Gastrocnemius medialis (tissue), 4 donors: ENCODE measurements at regions not wholly inside any gene's neighbourhood (a gene's known extent, or its start where the extent isn't known, plus 50 kb on each side); places are given as distances from the start of the nearest gene placed in this dataset.

Experiments
- ATAC-seq, 2 donors: fragments of 150-250 bp; one replicate each; pipeline ENCODE4 v1.9.1; 2016
- DNase-seq, 2 donors: peaks; one replicate each; pipeline ENCODE4 v3.0.0-alpha.2; 2019
- H3K27ac ChIP-seq, 4 donors: fragments of 200-600 bp; sonication (generic); 1 replicate in 1 of 4; 2 replicates in 3 of 4; pipeline ENCODE4 v1.5.1; 2016 to 2018; ENCODE audit warnings: mild to moderate bottlenecking in 2 of 4, moderate library complexity in 1 of 4
- H3K27me3 ChIP-seq, 3 donors: fragments of 200-600 bp; sonication (generic) in 2 of 3; 1 replicate in 1 of 3; 2 replicates in 2 of 3; pipeline versions ENCODE4 v1.5.1 to v1.6.0; 2016 to 2019; ENCODE audit warnings: mild to moderate bottlenecking in 1 of 3, moderate library complexity in 1 of 3
- H3K36me3 ChIP-seq, 2 donors: fragments of 200-600 bp; sonication (generic) in 1 of 2; one replicate each; pipeline ENCODE4 v1.5.1; 2017 to 2018
- H3K4me1 ChIP-seq, 2 donors: fragments of 200-600 bp; sonication (generic) in 1 of 2; one replicate each; pipeline ENCODE4 v1.5.1; 2016 to 2017; ENCODE audit warnings: mild to moderate bottlenecking in 2 of 2
- H3K4me3 ChIP-seq, 4 donors: fragments of 200-600 bp; sonication (generic) in 3 of 4; 1 replicate in 1 of 4; 2 replicates in 3 of 4; pipeline ENCODE4 v1.5.1; 2016 to 2019; ENCODE audit warnings: mild to moderate bottlenecking in 2 of 4
- H3K9me3 ChIP-seq, 3 donors: fragments of 200-600 bp; sonication (generic) in 2 of 3; 1 replicate in 1 of 3; 2 replicates in 2 of 3; pipeline ENCODE4 v1.5.1; 2016 to 2019
- CTCF ChIP-seq, 5 experiments: fragments of 450-650 bp in 3 of 5; fragments of 200-600 bp in 2 of 5; sonication (generic) in 2 of 5; IDR thresholded peaks in 4 of 5; conservative IDR thresholded peaks in 1 of 5; 1 replicate in 4 of 5; 2 replicates in 1 of 5; pipeline ENCODE4 v1.5.1; 2016 to 2019; ENCODE audit warnings: antibody characterized with exemption in 5 of 5, mild to moderate bottlenecking in 3 of 5, moderate library complexity in 3 of 5
- POLR2A ChIP-seq, 2 donors: fragments of 450-650 bp; IDR thresholded peaks; one replicate each; pipeline ENCODE4 v1.6.1; 2017; ENCODE audit warnings: antibody characterized with exemption in 2 of 2, mild to moderate bottlenecking in 2 of 2, moderate library complexity in 2 of 2
- in situ Hi-C, 4 donors: fragments of 200-750 bp; cut with MboI; loops; one replicate each; pipeline versions ENCODE4 v1.15.0 to v1.8.0; 2017; ENCODE audit warnings: low sequenced_read_pairs in 4 of 4
- intact Hi-C: fragments of 100-400 bp; cut with DNase I; formaldehyde crosslinking; loops from one replicate; pipeline ENCODE4 v1.15.1; 2023; ENCODE audit warnings: low total_unique reads

DNA sequence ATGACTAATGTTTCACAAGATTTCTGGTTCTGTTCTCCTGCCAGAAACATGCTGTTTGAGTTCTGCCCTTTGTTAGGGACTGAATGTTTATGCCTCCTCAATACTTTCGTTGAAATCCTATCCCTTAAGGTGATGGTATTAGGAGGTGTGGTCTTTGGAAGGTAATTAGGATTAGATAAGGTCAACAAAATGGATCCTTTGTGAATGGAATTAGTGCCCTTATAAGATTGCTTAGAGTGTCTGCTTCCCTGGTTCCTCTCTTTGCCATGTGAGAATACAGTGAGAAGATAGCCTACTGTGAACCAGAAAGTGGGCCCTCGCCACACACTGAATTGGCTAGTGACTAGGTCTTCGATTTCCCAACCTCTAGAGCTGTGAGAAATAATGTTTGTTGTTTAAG is 621.4 kb upstream of the ALCAM start:
- in situ Hi-C loops = loop anchor here in 1 of 4 donors (25.0 kb wide), 1 partner anchor 108 kb away; no protein-coding TSS in a partner anchor
- Histone ChIP-seq H3K4me1 (no peaks in the 10 kb centered on the region), H3K27ac (no peak overlapping the region), H3K9me3 (no peaks in the 10 kb centered on the region), H3K27me3 (no peaks in the 10 kb centered on the region), H3K4me3 (no peak overlapping the region), H3K36me3 (no peaks in the 10 kb centered on the region)
- TF ChIP-seq CTCF (IDR thresholded peaks at IDR 0.05 in 4 of 5, conservative IDR thresholded peaks at IDR 0.05 in 1 of 5) = no peak
- TF ChIP-seq POLR2A (IDR thresholded peaks at IDR 0.05) = no peak
- ATAC-seq (no peak), DNase-seq (no peak)
- intact Hi-C loops = no loop called here

GRCh38 chr3:104746056-104746455 is 620.7 kb upstream of the ALCAM start:
- Histone ChIP-seq H3K27ac (no peak overlapping the region), H3K27me3 (no peaks in the 10 kb centered on the region)
- TF ChIP-seq CTCF (IDR thresholded peaks at IDR 0.05 in 4 of 5, conservative IDR thresholded peaks at IDR 0.05 in 1 of 5) = no peak
- TF ChIP-seq POLR2A (IDR thresholded peaks at IDR 0.05) = no peak

DNA sequence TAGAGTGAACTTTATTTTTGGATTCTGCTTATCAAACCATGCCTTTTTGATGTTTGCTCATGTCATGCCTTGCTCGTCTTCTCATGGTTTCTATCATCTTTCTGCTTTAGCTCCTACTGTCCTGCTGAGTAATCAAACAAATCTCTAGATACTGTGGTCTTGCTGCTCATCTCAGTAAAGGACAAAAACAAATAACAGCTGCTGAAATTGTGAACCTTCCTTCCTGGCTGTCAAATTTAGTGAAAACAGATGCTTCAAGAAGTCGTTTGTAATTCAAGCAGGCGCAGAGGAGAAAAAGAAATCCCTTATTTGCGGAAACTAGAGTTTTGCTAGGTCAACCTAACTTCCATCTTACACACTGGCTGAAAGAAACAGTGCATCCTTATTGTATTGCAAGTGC is 616.1 kb upstream of the ALCAM start:
- no peaks in the 10 kb centered on the region for H3K4me1 ChIP-seq
- no peaks in the 10 kb centered on the region for H3K9me3 ChIP-seq
- TF ChIP-seq CTCF (IDR thresholded peaks at IDR 0.05 in 4 of 5, conservative IDR thresholded peaks at IDR 0.05 in 1 of 5) (no peak), POLR2A (IDR thresholded peaks at IDR 0.05) (no peak)
- H3K4me3 ChIP-seq = no peak overlapping the region
- in situ Hi-C loops = no loop called here
- DNase-seq = no peak
- no peaks in the 10 kb centered on the region for H3K36me3 ChIP-seq
- no peaks in the 10 kb centered on the region for H3K27me3 ChIP-seq
- intact Hi-C loops = no loop called here
- H3K27ac ChIP-seq = no peak overlapping the region
- no peak for ATAC-seq

More at GRCh38 chr3:104746056-104746455, 620.7 kb upstream of the ALCAM start:
- Histone ChIP-seq H3K4me1 (no peaks in the 10 kb centered on the region), H3K36me3 (no peaks in the 10 kb centered on the region), H3K9me3 (no peaks in the 10 kb centered on the region), H3K4me3 (no peak overlapping the region)
- no peak for ATAC-seq
- no peak for DNase-seq
- in situ Hi-C loops (loop anchor here in 1 of 4 donors (25.0 kb wide), 1 partner anchor 109 kb away; no protein-coding TSS in a partner anchor), intact Hi-C loops (no loop called here)

DNA sequence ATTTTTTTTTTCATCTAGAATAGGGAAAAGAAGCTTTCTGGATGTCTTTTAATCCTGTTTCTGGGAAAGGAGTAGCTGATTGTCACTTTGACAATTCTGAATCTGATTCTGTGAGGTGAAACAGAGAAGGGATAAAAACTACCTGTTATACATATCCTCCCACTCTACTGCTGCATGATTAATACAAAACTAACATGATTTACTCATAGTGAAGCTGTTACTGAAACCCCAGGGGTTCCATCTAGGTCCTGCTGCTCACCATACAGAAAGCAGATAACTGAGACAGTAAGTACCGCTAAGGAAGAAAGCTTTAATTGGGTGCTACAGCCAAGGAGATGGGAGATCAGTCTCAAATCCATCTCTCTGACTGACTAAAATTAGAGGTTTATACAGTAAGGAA is 610.9 kb upstream of the ALCAM start:
- H3K36me3 ChIP-seq = no peaks in the 10 kb centered on the region
- in situ Hi-C loops = no loop called here
- no peak for TF ChIP-seq POLR2A (IDR thresholded peaks at IDR 0.05)
- no peak for TF ChIP-seq CTCF (IDR thresholded peaks at IDR 0.05 in 4 of 5, conservative IDR thresholded peaks at IDR 0.05 in 1 of 5)
- ATAC-seq = no peak
- no peaks in the 10 kb centered on the region for H3K9me3 ChIP-seq
- H3K4me1 ChIP-seq = no peaks in the 10 kb centered on the region
- H3K27ac ChIP-seq = no peak overlapping the region
- intact Hi-C loops = no loop called here
- H3K27me3 ChIP-seq = no peaks in the 10 kb centered on the region
- no peak for DNase-seq
- H3K4me3 ChIP-seq = no peak overlapping the region

- ATAC-seq = no peak
- H3K27me3 ChIP-seq = no peaks in the 10 kb centered on the region
- in situ Hi-C loops (no loop called here), intact Hi-C loops (no loop called here)
- no peaks in the 10 kb centered on the region for H3K4me1 ChIP-seq
- H3K36me3 ChIP-seq = no peaks in the 10 kb centered on the region
- no peak overlapping the region for H3K4me3 ChIP-seq
- no peak for DNase-seq
- TF ChIP-seq CTCF (IDR thresholded peaks at IDR 0.05 in 4 of 5, conservative IDR thresholded peaks at IDR 0.05 in 1 of 5) = no peak
- TF ChIP-seq POLR2A (IDR thresholded peaks at IDR 0.05) = no peak
- H3K9me3 ChIP-seq = no peaks in the 10 kb centered on the region
- no peak overlapping the region for H3K27ac ChIP-seq
These were observed 603.7 kb upstream of the ALCAM start for GRCh38 chr3:104763007-104763406.
